ENCODE measurements at regions not wholly inside any gene's neighbourhood (a gene's known extent, or its start where the extent isn't known, plus 50 kb on each side); places are given as distances from the start of the nearest gene placed in this dataset.

DNA sequence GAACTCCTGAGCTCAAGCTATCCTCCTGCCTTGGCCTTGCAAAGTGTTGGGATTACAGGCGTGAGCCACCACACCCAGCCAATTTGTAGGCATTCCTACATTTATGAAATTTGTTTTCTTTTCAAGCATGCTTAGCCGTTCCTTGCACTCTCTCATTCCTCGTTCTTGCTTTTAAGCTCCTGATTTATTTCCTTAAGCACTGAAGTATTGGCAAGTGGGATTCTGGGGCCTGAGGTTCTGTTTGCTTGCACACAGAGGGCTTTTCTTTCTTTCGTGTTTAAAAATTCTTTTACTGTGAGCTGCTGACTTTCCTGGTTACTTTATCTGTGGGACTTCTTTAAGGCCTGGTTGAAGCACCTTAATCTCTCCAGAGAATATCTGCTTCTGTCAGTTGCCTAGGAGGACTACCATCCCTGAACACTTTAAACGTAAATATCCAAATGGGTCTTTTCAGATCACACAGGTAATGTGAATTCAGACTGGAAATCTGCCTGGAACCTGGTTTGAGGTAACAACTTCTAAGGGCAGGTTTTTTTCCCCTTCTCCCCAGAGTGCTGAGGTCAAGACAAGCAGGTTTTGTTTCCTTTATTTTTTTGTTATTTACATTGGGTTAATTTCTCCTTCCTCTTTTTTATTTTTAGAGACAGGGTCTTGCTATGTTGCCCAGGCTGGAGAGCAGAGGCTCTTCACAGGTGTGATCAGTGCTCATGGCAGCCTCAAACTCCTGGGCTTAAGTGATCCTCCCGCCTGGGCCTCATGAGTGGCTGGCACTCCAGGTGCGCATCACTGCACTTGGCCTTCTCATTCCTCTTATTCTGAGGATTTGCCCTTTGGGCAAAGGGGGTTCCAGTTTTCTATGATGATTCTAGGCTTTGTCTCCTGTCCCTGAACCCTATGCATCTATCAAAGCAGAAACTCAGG lies 102.9 kb downstream of the PFKFB3 start:
- no peak for DNase-seq

DNA sequence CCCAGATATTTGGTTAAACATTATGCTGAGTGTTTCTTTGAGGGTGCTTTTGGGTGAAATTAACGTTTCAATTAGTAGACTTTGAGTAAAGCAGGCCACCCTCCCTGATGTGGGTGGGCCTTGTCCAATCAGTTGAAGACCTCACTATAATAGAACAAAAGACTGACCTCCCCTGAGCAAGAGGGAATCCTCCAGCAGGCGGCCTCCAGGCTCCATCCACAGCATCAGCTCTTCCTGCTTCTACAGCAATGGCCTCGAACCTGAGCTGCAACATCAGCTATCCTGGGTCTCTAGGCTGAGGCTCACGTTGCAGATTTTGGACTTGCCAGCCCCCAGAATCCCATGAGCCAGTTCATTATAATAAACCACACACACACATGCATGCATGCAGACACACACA lies 104.2 kb downstream of the PFKFB3 start:
- DNase-seq, result no peak

DNA sequence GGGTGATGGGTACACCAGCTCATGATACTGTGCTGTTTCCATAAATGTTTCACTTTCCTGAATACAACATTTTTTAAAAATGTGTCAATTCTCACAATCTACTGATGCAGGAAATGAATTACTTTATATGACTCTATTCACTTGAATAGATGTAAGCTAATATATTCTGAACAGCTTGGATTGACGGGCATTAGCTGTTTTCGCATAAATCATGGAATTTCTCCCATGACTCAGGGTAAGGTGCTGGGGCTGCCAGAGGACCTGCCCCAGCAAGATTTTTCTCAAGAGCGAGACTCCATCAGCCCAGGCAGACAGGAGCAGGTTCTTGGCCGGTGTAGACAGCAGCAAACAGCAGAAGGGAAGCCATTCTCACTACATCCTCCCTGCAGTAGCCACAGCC lies 107.1 kb downstream of the PFKFB3 start:
- DNase-seq, result no peak

DNA sequence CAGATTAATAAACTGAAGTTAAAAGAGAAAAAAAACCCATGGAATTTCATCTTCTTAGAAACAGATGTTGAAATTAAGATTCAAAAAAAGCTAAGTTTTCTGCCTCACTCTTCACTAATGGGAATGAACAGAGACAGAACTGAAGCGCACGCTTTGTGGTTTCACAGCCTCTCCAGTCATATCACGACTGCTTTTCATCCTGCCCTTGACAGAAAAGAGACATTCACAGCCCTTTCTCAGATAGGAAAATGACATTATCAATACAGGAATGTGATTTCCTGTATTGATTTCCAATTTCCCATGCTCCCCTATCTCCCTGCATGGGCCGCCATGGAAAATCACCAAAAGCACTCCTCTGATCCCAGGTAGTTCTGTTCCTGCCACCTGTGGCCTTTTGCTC lies 108.2 kb downstream of the PFKFB3 start:
- no peak for DNase-seq

DNA sequence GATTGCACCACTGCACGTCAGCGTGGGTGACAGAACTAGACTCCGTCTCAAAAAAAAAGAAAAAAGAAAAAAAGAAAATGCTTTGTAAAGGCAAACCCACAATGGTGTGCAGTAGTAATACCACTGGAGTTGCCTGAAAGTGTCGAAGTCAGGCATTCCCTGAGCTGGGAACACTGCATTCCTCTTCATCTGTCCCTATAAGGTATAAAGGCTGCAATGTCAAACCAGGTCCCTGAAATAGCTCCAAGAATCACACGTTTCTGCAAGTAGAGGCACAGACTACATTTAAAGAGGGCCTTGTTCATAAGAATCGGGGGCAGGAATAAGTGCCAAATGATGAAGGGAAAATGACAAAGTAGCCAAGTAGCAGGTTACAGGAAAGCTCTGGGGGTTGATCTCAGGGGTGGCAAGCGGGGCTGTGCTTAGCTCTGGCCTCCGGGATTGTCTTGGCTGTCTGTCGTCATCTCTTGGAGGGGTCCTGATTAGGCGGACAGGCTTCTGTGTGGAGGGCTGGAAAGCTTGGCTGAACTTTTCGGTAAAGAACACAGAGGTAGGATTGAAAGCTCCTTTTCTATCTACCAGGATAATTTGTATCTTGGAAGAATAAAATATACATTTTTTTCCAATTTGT lies 109.1 kb downstream of the PFKFB3 start:
- DNase-seq, result no peak

DNA sequence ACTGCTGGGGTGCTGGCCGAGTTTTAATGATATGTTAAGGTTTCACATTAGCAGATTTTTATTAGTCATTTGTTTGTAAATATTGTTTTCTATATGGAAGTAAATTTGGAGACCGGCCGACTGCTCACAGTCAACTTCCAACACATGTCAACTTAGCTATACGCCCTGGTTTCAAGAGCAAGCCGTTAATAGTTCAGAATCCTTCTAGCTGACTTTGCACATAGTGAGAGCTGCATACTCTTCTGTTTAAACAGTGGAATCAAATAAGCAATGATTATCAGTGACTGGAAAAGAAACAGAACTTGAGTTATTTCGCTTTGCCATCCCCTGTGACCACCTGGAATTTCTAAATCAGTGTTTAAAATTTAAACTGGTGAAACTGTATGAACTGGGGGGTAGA lies 109.9 kb downstream of the PFKFB3 start:
- no peak for DNase-seq

DNA sequence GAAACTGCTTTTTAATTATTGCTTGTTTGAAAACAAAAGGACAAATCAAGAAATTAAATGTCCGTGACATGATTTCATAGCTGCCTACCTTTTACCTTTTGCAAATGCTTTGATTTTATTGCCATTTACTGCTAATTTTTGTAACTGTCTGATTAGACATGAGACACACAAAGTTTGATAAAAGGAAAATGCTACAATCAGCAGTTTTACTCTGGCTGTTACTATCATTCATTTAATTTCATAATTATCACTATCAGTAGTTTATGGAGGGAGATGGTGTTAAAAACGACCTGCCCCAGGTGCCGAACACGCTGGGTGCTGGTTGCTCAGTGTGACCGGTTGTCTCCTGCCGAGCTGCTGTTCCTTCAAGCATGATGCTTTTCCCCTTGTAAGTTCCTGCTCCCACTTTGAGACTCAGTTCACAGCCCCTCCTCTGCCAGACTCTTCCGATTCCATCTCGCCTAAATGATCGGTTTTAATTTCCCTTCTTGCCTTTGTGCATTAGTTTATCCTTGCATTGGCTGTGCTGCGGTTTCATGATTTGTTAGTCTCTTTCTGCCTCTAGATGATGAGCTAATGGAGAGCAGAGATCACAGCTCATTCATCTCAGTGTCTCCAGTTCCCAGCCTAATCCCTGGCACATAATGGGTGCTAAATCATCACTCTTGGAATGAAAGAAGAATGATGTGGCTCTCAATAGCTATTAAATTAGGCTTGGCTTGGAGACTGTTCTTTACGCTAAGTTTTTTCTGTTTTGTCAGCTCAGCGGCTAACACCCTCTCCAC lies 110.6 kb downstream of the PFKFB3 start:
- DNase-seq, result no peak

DNA sequence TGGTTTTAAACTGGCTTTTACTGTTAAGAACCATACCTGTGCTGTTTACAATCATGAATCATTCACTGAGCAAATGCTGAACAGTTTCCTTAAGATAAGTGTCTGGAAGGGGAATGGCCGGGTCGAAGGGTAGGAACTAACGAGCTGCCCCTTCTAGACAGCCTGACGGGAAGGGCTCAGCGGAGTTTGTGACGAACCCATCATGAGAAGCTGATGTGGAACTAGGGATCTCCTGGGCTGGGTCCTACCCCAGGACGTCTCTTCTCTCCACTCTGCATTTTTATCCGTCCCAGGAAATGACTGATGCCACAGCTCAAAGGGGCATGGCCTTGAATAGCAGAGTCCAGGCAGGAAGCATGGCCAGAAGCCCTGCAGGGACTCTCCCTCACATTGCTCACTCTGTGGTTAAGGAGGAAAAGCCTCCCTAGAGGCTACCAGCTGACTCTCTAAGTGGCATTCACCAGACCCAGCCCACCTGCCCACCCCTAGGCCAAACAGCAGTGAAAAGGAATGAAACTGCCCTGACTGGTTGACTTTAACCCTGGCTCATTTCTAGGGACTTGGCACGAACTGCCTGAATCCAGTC lies 112.0 kb downstream of the PFKFB3 start:
- DNase-seq, result no peak

DNA sequence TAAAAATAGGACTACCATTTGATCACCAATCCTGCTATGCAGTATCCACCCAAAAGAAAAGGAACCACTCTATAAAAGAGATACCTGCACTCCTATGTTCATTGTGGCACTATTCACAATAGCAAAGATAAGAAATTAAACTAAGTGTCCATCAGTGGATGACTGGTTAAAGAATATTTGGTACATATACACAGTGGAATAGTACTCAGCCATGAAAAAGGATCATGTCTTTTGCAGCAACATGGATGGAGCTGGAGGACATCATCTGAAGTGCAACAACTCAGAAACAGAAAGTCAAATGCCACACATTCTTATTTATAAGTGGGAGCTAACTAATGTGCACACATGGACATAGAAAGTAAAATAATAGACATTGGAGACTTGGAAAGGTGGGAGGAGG lies 116.4 kb downstream of the PFKFB3 start:
- DNase-seq, result no peak

DNA sequence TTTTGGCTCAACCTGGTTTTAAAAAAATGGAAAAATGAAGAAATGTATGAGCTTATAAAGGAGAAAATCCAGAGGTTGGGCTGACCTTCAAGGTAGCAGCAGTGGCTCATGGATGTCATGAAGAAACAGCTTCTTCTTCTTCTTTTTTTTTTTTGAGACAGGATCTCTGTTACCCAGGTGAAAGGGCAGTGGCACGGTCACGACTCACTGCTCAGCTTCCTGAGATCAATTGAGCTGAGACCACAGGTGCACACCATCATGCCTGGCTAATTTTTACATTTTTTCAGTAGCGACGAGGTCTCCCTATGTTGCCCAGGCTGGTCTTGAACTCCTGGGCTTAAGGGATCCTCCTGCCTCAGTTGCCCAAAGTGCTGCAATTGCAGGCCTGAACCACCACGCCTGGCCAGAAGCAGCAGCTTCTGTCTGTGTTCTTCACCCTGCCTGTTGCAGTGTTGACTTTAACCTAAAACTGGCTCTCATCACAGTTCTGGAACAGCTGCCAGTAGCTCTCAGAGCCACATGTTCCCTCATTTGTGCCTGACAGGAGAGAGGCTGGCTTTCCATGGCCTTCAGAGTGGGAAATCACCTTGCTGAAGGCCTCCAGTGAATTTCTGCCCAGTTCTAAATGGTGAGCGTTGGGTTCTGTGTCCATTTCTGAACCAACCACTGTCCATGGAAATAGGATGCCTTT lies 117.7 kb downstream of the PFKFB3 start:
- no peak for DNase-seq

DNA sequence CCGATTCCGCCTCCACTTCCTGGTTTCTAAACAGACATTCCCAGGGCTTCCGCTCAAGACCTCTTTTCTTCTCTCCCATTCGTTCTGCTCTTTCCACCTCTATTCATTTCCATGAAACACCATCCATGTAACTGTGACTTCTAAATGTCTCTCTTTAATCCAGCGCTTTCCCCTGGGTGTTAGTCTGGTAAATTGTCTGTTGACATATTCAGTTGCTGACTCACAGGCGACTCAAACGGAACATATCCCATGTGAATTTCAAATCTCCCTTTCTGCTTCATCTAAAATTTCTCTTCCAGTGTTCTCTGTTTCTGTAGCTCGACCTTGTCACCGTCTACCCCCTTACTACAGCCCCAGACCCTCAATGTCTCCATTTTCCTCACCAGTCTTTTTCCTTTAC lies 119.1 kb downstream of the PFKFB3 start:
- DNase-seq, result no peak

DNA sequence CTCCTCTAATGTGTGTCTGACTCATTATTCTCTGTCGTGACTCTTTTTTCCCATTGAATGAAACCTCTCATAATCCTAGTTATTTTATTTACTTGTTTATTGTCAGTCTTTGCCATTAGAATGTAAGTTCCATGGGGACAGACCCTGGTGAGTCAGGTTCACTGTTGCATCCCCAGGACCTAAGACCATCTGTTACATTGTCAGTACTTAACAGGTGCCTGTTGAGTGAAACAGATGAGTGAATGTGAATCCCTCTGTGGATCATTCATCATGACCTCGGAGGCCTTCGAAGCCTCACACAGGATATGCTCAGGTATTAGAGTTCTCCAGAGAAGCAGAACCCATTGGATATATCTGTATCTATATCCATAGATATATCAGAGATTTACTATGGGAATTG lies 120.1 kb downstream of the PFKFB3 start:
- no peak for DNase-seq

DNA sequence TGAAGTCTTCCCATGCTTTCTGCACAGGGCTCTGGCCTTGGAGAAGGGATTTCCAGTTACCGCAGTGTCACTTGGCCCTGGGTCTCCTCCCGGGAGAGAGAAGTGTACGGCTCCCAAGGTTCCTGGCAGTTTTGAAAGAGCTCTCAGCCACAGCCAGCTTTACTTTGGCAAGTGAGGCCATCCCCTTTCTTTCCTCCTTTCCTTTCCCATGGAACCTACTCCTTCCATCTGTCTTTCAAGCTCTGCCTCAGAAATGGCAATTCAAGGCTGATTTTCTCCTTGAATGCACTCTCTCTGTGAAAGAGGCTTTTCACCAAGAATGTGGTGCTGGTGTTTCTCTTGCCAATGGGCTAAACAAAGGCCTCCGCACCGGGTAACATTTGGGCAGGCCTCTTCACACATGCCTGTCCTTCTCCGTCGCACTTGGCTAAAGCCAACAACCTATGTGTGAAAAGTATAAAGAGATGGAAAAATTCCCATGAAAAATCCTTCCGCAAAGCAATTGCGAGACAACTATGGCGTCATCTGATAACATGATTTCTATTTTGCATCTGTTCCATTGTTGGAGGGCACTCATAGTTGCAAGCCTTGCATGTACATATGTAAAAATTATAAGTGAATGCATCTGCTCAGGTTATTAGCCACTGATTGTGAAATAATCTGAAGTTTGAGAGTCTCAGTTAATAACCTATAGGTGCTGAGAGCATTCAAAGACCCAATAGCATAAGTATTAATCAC lies 125.4 kb downstream of the PFKFB3 start:
- DNase-seq, result no peak

DNA sequence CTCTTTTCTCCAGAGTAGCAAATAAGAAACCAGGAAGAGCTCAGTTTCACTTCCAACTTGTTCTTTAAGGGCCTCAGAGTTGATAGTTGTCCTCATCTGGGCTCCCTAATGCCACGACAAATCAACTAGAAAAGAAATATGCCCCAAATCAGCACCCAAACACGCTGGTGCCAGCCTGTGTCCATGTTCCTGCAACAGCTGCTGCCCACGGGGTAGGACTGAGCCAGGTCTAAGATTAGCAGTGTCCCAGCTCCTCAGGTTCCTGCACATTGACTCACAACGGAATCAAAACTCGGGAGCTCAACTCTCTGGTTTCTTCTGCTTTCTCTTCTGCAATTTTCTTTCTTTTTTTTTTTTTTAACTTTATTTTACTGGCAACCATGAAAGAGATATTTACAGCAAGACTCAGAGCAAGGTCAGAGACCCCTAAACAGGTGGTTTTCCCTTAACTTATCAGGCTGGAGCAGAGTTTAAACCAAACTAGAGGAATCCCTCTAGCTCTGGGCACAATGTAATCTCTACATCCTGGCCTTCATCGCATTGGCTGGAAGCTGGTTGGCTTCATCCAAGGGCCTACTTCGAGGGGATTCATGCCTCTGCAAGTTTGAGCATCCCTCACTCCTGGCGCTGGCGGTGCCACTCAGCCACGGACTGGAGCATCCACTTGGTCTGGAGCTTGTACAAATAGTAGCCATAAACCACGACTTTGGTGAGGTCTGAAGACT lies 126.1 kb downstream of the PFKFB3 start:
- no peak for DNase-seq

DNA sequence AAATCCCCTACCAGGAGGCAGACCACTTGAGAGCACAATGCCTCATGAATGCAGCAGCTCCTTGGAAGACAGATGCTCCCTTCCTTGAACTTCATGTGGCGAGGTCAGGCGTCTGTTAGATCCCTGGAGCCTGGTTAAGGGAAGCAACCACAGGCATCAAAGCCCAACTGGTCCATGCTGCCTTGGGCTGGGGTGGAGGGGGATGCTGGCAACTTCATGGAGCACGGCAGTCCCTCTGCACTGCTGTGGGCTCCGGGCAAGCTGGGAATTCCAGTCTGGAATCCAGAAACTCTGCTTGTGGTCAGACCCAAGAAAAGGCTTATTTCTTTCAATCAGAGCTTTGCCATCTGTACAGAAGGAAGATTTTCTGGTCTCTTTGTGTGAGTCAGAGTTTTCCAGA lies 130.4 kb downstream of the PFKFB3 start:
- DNase-seq, result no peak

DNA sequence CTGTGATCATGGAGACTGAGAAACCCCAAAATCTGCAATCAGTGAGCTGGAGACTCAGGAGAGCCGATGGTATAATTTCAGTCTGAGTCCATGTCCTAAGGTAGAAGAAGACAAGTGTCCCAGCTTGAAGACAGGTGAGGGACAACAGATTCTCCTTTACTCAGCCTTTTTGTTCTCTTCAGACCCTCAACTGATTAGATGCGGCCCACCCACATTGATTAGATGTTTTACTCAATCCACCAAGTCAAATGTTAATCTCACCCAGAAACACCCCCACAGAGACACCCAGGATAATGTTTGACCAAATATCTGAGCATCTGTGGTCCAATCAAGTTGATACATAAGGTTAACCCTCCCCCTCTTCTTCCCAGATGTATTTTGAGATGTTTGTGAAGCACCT lies 131.2 kb downstream of the PFKFB3 start:
- no peak for DNase-seq

DNA sequence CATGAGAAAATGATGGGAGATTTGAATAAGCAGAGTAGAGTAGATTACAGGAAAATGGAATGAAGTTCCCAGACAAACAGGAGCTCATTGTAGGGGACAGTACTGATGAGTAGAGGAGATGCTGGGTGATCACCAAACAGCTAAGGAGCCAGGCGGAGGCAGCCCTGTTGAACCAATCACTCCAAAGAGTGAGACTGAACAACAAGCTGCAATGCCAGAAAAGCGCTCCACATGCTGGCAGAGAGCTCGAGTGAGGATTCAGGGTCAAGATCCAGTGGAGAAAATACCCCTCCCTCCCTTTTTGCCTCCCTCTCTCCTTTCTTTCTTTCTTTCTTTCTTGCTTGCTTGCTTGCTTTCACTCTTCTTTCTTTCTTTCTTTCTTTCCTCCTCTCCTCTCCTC lies 133.3 kb downstream of the PFKFB3 start:
- DNase-seq, result no peak

DNA sequence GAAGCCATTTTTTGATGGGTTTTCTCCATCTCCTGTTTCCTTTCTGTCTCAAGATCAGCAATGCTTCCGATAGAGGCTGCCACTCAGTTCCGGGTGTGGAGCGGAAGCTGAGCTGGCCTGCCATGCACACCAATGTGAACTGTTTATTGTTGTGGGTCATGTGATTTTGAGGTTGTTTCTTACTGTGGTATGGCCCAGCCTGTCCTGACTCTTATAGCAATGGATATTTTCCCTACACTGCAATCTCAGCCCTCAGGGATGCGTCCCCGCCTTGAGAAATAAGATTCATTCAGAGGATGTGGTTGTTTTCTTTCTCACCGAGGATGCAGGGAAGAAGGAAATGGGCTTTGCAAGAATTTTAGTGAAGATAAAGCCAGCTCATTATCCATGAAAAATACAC lies 134.7 kb downstream of the PFKFB3 start:
- DNase-seq, result no peak

DNA sequence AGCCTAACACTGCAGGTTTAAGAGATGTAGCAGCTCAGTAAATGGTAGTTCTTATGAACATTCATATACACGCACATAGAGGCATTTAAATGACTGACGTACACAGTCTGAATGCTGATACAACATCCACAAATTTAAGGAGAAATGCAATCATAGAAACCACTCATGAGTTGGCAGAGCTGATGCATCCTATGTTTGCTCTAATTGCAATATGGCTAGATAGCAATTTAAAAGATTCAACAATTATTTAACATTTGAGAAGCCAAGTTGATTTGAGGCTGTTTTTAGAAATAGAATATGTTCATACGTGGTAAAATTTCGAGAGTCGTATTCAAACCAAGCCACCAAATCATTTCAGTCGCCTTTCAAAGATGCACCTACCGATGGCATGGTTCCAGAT lies 135.6 kb downstream of the PFKFB3 start:
- DNase-seq, result no peak

DNA sequence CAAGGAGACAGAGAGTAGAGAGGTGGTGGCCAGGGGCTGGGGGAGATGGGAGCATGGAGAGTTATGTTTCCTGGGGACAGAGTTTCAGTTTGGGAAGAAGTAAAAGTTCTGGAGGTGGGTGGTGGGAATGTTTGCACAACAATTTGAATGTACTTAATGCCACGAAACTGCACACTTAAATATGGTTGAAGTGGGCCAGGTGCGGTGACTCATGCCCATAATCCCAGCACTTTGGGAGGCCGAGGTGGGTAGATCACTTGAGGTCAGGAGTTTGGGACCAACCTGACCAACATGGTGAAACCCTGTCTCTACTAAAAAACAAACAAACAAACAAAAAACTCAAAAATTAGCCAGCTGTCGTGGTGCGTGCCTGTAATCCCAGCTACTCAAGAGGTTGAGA lies 137.2 kb downstream of the PFKFB3 start:
- no peak for DNase-seq

DNA sequence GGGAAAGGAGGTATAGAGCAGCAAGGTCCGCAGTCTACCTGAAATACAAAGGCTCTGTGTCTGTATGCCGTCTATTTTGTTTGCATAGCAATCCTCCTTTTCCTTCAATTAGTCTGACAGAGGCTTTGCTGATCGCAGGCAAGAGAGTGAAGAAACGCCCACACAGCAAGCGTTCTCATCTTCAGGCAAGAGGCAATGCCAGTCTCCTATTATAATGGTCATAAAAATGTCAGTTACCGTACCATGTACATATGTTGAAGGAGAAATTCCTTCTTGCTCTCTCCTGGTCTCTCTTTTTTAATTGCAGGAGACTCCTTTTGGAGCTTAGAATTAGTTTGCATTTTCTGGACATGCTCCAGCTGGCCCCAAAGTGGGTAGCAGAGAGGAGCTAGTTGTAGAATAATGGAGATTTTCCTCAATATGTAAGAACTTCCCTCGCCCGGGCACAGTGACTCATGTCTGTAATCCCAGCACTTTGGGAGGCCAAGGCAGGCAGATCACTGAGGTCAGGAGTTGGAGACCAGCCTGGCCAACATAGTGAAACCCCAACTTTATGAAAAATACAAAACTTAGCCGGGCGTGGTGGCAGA lies 139.5 kb downstream of the PFKFB3 start:
- DNase-seq, result no peak
